ENCODE measurements at regions not wholly inside any gene's neighbourhood (a gene's known extent, or its start where the extent isn't known, plus 50 kb on each side); places are given as distances from the start of the nearest gene placed in this dataset.
A peak's percentile ranks its signal among the peaks of the same experiment; 100 is the strongest.
"Not testable (repeated sequence)": the region's sequence is repeated elsewhere in the genome, so short reads cannot be mapped to it uniquely, and the experiment has no call there.

DNA sequence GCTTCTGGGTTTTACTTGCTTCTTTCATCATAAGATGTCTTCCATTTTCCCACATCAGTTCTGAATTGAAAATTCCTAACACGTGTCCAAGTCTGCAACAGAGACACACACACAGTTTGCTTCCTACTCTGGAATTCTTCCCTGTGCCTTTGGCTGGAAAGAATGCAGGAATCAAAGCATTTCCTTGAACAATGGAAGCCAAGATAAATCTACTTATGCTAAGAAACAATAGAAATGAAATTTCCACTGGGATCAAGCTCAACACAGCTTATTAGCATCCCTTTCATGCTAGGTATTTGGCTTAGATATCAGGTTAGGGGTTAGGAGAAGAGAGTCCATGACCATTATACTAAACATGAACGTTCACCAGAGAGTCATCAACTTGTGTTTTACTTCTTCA, 101.1 kb upstream of the SCAF8 start:
- DNase-seq (ENCODE audit: low read depth): no peak

DNA sequence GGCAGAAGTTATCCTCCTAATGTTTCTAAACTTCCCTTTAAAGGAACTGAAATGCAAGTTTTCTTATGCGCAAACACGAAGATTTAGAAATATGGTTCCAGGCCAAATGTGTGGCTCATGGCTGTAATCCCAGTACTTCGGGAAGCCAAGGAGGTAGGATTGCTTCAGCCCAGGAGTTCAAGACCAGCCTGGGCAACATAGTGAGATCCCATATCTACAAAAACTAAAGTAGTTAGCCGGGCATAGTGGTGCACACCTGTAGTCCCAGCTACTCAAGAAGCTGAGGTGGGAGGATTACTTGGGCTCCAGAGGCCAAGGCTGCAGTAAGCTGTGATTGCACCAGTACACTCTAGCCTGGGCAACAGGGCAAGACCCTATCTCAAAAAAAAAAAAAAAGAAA, 95.8 kb upstream of the SCAF8 start:
- no peak for DNase-seq (ENCODE audit: low read depth)

DNA sequence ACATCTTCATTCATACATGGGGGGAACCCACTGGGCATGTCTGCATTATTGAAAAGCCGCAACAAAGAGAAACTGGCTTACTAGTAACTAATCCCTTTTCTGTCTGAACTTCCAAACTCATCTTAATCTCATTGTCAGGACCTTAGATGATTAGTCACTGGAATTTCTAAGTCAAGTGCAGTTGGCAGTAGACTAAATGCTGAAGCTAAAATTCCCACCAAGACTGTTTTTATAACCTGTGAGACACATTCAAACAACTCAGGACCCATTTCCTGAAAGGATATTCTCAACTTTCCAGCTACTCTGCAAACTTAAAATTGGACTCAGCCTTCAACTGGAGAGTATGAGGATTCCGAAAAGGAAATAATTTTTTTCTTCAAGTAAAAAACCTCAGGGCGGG, 94.8 kb upstream of the SCAF8 start:
- DNase-seq (ENCODE audit: low read depth): no peak

DNA sequence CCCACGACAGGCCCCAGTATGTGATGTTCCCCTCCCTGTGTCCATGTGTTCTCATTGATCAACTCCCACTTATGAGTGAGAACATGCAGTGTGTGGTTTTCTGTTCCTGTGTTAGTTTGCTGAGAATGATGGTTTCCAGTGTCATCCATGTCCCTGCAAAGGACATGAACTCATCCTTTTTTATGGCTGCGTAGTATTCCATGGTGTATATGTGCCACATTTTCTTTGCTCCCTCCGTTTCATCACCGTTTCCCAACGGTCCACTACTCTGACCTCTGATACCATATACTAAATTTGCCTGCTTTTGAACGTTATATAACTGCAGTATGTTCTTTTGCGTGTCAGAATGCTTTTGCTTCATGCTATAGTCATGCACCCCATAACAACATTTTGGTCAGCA, 94.0 kb upstream of the SCAF8 start:
- not testable (repeated sequence) for DNase-seq (ENCODE audit: low read depth)

DNA sequence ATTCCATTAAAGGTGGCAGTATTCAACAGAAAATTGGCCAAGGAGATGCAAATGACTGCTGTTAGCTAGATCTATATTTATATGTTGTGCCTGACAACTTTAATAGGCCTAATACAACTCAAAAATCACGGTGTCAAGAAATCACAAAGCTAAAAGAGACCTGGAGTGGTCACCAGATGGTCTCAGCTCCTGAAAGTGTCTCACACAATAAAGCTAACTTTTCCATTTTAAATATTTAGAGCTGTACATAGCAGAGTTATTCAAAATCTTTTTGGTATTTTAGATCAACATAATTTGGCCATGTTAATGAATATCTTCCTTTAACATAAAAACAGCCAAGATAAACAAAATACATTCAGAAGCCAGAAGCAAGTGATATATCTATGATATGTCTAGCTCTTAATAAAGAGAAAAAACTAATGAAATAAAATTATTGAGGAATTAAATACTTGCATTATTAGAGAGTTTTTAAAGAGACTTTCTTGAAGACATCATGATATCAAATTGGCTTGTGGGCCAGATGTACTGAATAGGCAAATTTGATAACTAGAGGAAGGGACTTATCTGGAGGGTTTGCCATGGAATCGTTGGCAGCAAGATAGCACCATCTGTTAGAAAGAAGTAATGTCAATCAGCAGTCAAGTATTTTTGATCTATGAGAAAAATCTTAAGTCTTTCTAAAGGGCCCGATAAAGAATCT, 84.9 kb upstream of the SCAF8 start:
- no peak for DNase-seq (ENCODE audit: low read depth)

DNA sequence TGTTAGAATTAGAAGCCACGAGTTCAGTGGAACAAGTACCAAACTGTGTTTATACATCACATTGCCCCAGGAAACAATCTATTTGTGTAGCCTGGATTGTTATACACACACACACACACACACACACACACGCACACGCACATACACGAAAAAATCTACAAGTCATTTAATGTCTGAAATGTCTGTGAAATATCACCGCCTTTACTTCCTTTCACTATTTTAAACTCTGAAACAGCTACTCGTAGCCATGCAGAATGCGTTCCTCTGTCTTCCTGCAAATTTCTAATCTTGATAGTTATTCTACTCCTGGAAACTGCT, 84.4 kb upstream of the SCAF8 start:
- DNase-seq (ENCODE audit: low read depth): no peak

DNA sequence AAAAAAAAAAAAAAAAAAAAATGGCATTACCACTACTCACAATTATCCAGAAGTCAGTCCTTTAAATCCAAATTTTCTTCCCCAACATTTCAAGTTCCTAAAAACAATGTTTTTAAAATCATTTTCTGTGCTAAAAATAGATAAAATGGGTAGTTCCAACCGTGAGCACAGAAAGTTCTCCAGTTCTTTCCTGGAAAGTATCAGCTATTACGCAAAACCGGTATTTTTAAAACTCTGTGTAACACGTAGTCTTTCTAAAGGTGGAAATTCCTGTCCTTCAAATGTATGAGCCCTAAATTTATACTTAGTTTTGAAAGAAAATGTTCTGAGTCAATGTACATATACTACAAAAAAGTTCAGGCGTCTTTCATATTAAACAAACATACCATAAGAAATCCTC, 83.5 kb upstream of the SCAF8 start:
- DNase-seq (ENCODE audit: low read depth): no peak

DNA sequence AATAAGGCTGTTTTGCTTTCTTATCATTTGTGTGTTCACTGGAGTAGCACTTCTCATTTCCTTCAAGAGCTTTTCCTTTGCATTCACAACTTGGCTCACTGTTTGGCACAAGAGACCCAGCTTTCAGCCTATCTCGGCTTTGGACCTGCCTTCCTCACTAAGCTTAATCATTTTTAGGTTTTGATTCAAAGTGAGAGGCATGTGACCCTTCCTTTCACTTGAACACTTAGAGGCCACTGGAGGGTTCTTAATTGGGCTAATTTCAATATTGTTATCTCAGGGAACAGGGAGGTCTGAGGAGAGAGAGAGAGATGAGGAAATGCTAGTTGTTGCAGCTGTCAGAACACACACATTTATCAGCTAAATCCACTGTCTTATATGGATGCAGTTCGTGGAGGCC, 82.9 kb upstream of the SCAF8 start:
- DNase-seq (ENCODE audit: low read depth): no peak

DNA sequence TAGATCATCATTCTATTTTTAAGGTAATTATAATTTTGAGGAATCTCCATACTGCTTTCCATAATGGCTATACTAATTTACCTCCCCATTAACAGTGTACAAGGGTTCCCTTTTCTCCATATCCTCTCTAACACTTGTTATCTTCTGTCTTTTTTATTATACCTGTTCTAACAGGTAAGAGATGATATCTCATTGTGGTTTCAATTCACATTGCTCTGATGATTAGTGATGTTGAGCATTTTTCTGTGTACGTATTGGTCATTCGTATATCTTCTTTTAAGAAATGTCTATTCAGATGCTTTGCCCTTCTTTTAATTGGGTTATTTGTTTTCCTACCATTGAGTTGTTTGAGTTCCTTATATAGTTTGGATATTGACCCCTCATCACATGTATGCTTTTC, 81.6 kb upstream of the SCAF8 start:
- DNase-seq (ENCODE audit: low read depth): no peak

DNA sequence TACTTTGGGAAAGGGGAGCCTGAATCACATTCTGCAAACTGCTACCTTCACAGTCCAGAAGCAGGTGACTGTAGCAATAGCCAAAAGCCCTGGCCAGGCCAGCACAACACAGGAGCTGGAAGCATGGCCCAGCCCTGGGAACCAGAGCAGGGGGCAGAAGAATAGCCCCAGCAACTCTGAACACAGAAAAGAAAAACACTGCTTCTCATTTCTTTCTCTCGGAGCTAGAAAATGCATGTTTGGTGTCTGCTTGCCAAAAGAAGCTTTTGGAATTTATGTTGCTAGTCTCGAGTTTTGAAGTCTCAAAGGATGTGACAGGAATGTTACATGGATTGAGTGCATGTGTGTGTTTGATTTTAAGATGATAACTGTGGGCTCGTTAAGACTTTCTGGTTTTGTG, 79.8 kb upstream of the SCAF8 start:
- no peak for DNase-seq (ENCODE audit: low read depth)

DNA sequence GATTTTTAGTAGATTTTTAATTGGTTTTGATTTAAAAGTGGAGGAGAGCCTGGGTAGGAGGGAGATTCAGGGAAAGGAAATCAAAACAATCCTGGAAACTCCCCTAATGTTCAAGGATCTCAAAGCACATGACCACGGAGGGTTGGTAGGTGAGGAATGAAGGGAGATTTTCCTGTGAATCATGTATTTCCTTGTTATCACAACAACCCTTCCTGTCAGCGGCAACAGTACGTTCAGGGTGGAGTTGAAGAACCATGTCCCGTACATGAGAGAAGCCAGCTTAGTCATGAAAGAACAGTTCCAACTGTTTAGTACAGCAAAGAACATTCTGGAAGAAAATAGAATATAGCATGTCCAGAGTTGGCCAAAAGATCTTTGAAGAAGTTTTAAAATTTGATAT, 79.4 kb upstream of the SCAF8 start:
- peak; percentile 27 for DNase-seq (ENCODE audit: low read depth)

DNA sequence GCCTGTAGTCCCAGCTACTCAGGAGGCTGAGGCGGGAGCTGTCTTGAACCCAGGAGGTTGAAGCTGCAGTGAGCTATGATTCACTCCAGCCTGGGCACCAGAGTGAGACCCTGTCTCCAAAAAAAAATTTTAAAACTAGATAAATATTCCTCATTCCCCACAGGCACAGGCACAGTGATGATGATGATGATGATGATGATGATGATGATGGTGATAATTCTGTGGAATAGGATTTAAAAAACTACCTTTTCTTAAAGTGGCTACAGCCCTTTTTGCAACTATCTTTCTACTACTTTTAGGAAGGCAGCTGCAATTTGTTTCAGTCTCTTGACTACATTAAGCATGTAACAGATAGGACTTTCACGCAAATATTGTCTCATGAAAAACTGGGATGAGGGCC, 76.6 kb upstream of the SCAF8 start:
- DNase-seq (ENCODE audit: low read depth): no peak

DNA sequence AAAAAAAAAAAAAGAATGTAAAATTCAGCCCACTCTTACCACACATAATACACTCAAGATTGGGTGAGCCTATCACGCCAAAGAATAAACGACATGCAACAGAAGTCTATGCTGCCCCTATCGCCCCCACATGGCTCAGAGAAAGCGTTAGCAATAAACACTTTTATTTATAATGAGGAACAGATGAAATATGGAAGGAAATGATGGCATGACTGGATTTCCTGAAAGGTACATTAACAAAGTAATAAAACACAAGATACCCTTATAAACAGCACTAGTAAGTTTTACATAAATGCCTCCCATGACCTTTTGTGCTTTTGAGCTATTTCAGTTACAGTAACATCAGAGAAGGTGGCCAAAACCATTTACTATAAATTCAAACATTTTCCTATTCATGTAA, 71.4 kb upstream of the SCAF8 start:
- no peak for DNase-seq (ENCODE audit: low read depth)

DNA sequence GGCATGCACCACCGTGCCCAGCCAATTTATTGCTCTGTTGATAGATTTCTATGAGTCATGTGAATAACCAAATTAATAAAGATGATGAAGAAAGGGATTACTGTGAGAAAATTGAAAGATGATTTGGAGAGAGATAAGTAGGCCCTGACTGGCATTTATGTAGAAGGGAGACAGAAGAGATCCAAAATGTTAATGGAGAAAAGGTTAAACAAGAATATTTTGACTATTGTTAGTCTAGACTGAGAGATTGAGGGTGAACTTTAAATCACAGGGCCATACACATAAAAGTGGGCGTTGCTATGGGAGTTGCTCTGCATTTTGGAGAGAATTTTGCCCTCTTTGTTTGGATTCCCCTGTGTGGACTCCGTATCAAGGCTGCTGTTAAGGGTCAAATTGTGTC, 68.9 kb upstream of the SCAF8 start:
- no peak for DNase-seq (ENCODE audit: low read depth)

DNA sequence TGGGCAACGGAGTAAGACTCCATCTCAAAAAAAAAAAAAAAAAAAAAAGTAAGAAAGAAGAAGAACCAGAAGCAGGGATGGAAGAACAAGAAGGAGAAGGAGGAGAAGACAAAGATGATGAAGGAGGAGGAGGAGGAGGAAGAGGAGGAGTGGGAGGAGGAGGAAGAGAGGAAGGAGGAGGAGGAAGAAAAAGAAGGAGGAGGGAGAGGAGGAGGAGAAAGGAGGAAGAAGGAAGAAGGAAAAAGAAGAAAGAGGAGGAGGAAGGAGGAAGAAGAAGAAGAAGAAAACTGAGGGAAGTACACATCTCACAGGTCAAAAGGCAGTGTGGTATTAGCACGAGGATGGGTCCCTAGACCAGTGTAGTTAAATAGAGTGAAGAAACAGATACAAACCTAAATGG, 65.1 kb upstream of the SCAF8 start:
- DNase-seq (ENCODE audit: low read depth): no peak

DNA sequence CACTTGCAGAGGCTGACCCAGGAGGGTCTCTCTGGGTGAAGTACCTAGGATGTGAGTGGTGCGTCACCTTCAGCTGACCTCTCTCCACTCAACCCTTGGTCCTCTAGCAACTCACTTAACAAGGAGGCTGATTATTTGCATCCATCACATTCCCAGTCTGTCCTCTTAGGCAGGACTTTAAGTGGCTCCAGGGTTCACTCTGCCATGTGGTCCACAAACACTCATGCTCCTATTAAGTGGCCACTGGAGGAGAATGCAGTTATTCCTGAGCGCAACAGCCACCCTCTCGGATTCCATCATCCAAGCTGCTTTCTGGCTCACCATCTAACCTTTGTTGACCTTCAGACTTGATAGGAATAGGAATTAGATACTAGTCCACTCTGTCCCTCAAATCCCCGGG, 61.1 kb upstream of the SCAF8 start:
- DNase-seq (ENCODE audit: low read depth): no peak

DNA sequence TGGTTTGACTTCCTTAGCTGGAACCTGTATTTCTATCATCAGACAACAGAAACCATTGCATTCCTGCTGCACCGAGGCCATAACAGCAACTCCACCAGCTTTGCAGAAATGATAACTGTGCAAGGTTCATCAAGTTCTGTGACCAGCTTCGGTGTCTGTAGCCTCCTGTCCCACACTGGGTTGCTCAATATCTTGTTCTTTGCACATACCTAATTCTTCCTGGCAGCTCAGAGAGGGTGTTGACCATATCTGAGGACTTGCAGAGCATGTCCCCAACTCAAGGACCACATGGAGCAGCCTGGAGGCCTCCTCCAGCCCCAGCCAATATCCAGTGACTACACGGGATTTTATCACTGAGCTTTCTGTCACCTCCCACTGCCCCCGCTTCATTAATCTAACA, 59.3 kb upstream of the SCAF8 start:
- no peak for DNase-seq (ENCODE audit: low read depth)

DNA sequence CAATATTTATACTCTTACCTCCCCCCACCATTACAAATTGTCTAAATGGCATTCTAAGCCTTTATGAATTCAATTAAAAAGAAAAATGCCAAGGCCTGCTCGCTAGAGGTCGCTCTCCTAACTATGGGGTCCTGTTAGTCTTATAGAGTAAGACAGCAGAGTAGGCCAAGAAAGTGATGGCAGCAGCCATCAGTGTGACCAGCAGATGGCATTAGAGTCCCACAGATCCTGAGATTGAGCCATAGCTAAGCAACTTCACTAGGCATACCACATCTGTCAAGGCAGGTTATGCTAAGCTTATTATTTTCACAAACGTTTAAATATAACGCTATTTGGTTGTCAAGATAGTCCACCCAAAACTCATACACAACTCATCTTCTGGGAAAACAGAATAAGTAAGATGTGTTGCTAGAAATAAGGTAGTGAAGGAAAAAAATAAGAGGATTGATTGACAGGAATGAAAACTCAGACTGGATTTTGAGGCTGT, 57.6 kb upstream of the SCAF8 start:
- DNase-seq (ENCODE audit: low read depth): peak; percentile 82

DNA sequence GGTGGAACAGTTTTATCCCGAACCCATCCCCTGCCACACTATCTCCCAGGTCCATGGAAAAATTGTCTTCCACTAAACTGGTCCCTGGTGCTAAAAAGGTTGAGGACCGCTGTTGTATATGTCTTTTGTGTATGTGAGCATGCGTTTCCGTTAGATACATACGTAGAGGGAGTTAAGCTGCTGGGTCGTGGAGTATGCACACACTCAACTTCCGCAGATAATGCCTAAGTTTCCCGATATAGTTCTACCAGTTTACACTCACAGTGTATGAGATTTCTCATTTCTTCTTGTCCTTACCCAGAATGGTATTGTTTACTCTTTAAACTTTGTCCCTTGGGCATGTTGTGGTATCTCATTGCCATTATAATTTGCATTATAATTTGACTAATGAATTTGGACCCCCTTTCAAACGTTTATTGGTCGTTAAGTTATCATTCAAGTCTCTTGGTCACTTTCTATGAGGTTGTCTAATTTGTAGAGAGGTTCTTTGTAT, 50.5 kb upstream of the SCAF8 start:
- no peak for DNase-seq (ENCODE audit: low read depth)
